CD4-positive, CD25-positive, alpha-beta regulatory T cell (primary cell): ENCODE measurements at regions not wholly inside any gene's neighbourhood (a gene's known extent, or its start where the extent isn't known, plus 50 kb on each side); places are given as distances from the start of the nearest gene placed in this dataset.

Source experiments
- ATAC-seq, 2 donors: fragments of 150-1000 bp; cut with Tn5 transposase; one replicate each; pipeline ENCODE4 v1.10.0; 2021; ENCODE audit warnings: low read depth in 2 of 2, moderate number of reproducible peaks in 2 of 2, moderate library complexity in 1 of 2
- DNase-seq, 3 donors: peaks; one replicate each; pipeline versions ENCODE4 v3.0.0 to v3.0.0-alpha.2; 2012 to 2022; ENCODE audit warnings: mixed read lengths in 1 of 3
- H3K27ac ChIP-seq: one replicate; pipeline ENCODE4 v1.7.0; 2013; ENCODE audit warnings: mild to moderate bottlenecking, low read length; ENCODE audit not compliant: insufficient read depth, poor library complexity, severe bottlenecking
- H3K27me3 ChIP-seq: one replicate; pipeline ENCODE4 v1.7.0; 2013; ENCODE audit warnings: low read length; ENCODE audit not compliant: control insufficient read depth, insufficient read depth
- H3K36me3 ChIP-seq: one replicate; pipeline ENCODE4 v1.7.0; 2013; ENCODE audit warnings: mild to moderate bottlenecking, low read length, moderate library complexity; ENCODE audit not compliant: control insufficient read depth, insufficient read depth
- H3K4me1 ChIP-seq: 2 replicates; pipeline ENCODE4 v1.7.0; 2013; ENCODE audit warnings: mild to moderate bottlenecking, low read length; ENCODE audit not compliant: insufficient read depth, control insufficient read depth, poor library complexity, severe bottlenecking
- H3K4me3 ChIP-seq: one replicate; pipeline ENCODE4 v1.7.0; 2013; ENCODE audit warnings: low read depth, mild to moderate bottlenecking, low read length, moderate library complexity
- H3K9me3 ChIP-seq, 2 experiments: 1 replicate in 1 of 2; 2 replicates in 1 of 2; pipeline ENCODE4 v1.7.0; 2013; ENCODE audit warnings: low read length in 2 of 2, mild to moderate bottlenecking in 1 of 2, moderate library complexity in 1 of 2; ENCODE audit not compliant: control insufficient read depth in 2 of 2
- H3K27ac Mint-ChIP-seq, 3 donors: one replicate each; pipeline ENCODE4 v1.8.0; 2020 to 2022; ENCODE audit warnings: mild to moderate bottlenecking in 3 of 3, mixed read lengths in 3 of 3, moderate library complexity in 2 of 3
- H3K27me3 Mint-ChIP-seq: one replicate; pipeline ENCODE4 v1.8.0; 2022; ENCODE audit warnings: mild to moderate bottlenecking, mixed read lengths
- H3K36me3 Mint-ChIP-seq: one replicate; pipeline ENCODE4 v1.8.0; 2020; ENCODE audit warnings: mixed read lengths
- H3K4me1 Mint-ChIP-seq, 4 donors: one replicate each; pipeline ENCODE4 v1.8.0; 2020 to 2022; ENCODE audit warnings: mixed read lengths in 4 of 4, mild to moderate bottlenecking in 1 of 4
- H3K4me3 Mint-ChIP-seq, 4 donors: one replicate each; pipeline ENCODE4 v1.8.0; 2020 to 2022; ENCODE audit warnings: mild to moderate bottlenecking in 4 of 4, mixed read lengths in 4 of 4, moderate library complexity in 3 of 4
- H3K9me3 Mint-ChIP-seq, 7 donors: one replicate each; pipeline ENCODE4 v1.8.0; 2020 to 2022; ENCODE audit warnings: mixed read lengths in 7 of 7, mild to moderate bottlenecking in 3 of 7, moderate library complexity in 2 of 7

- ATAC-seq (no peak), DNase-seq (no peak)
- Mint-ChIP-seq H3K36me3 (no peaks in the 10 kb centered on the region), H3K4me3 (no peak overlapping the region), H3K4me1 (no peaks in the 10 kb centered on the region), H3K27me3 (no peaks in the 10 kb centered on the region), H3K9me3 (peaks cover 1 to 13% (median 5%) of the 10 kb centered on the region in 7 donors), H3K27ac (no peak overlapping the region)
- Histone ChIP-seq H3K4me3 (no peak overlapping the region), H3K27me3 (no peaks in the 10 kb centered on the region), H3K36me3 (no peaks in the 10 kb centered on the region), H3K9me3 (no peaks in the 10 kb centered on the region), H3K4me1 (no peaks in the 10 kb centered on the region), H3K27ac (no peak overlapping the region)
Measured at GRCh38 chr13:67664502-67664901, 434.4 kb upstream of the PCDH9 start.

- Histone ChIP-seq H3K9me3 (no peaks in the 10 kb centered on the region), H3K36me3 (no peaks in the 10 kb centered on the region), H3K27me3 (no peaks in the 10 kb centered on the region), H3K27ac (no peak overlapping the region), H3K4me1 (no peaks in the 10 kb centered on the region), H3K4me3 (no peak overlapping the region)
- Mint-ChIP-seq H3K9me3 (peaks cover 0 to 12% (median 8%) of the 10 kb centered on the region in 7 donors), H3K27ac (no peak overlapping the region), H3K4me1 (no peaks in the 10 kb centered on the region), H3K4me3 (no peak overlapping the region), H3K36me3 (no peaks in the 10 kb centered on the region), H3K27me3 (no peaks in the 10 kb centered on the region)
- DNase-seq (no peak), ATAC-seq (no peak)
Measured at GRCh38 chr13:67662997-67663396, 432.9 kb upstream of the PCDH9 start.

- Histone ChIP-seq H3K4me3 (no peak overlapping the region), H3K4me1 (no peaks in the 10 kb centered on the region), H3K27ac (no peak overlapping the region), H3K36me3 (no peaks in the 10 kb centered on the region), H3K9me3 (peaks cover 0 to 5% of the 10 kb centered on the region in 2 experiments), H3K27me3 (no peaks in the 10 kb centered on the region)
- no peaks in the 10 kb centered on the region for H3K4me1 Mint-ChIP-seq
- no peak overlapping the region for H3K27ac Mint-ChIP-seq
- H3K27me3 Mint-ChIP-seq: no peaks in the 10 kb centered on the region
- no peak overlapping the region for H3K4me3 Mint-ChIP-seq
- peaks cover 0 to 27% (median 6%) of the 10 kb centered on the region in 7 donors for H3K9me3 Mint-ChIP-seq
- DNase-seq: no peak
- ATAC-seq: no peak
- H3K36me3 Mint-ChIP-seq: no peaks in the 10 kb centered on the region
Measured at GRCh38 chr13:67652887-67653286, 422.8 kb upstream of the PCDH9 start.

- H3K27me3 Mint-ChIP-seq: no peaks in the 10 kb centered on the region
- no peaks in the 10 kb centered on the region for H3K4me1 Mint-ChIP-seq
- H3K27ac ChIP-seq: no peak overlapping the region
- no peaks in the 10 kb centered on the region for H3K36me3 ChIP-seq
- ATAC-seq: no peak
- peaks cover 0 to 3% of the 10 kb centered on the region in 2 experiments for H3K9me3 ChIP-seq
- H3K4me3 Mint-ChIP-seq: no peak overlapping the region
- peaks cover 0 to 18% (median 4%) of the 10 kb centered on the region in 7 donors for H3K9me3 Mint-ChIP-seq
- DNase-seq: no peak
- no peak overlapping the region for H3K27ac Mint-ChIP-seq
- no peaks in the 10 kb centered on the region for H3K4me1 ChIP-seq
- no peaks in the 10 kb centered on the region for H3K36me3 Mint-ChIP-seq
- no peaks in the 10 kb centered on the region for H3K27me3 ChIP-seq
- no peak overlapping the region for H3K4me3 ChIP-seq
Measured at GRCh38 chr13:67651908-67652465, 421.9 kb upstream of the PCDH9 start.

- no peaks in the 10 kb centered on the region for H3K27me3 Mint-ChIP-seq
- DNase-seq (no peak), ATAC-seq (no peak)
Measured at GRCh38 chr13:67650471-67650870, 420.3 kb upstream of the PCDH9 start.

GRCh38 chr13:67645874-67646467 is 415.8 kb upstream of the PCDH9 start:
- H3K27me3 Mint-ChIP-seq: no peaks in the 10 kb centered on the region
- no peaks in the 10 kb centered on the region for H3K36me3 Mint-ChIP-seq
- DNase-seq: no peak
- no peak overlapping the region for H3K4me3 Mint-ChIP-seq
- Histone ChIP-seq H3K27ac (no peak overlapping the region), H3K4me1 (no peaks in the 10 kb centered on the region), H3K36me3 (no peaks in the 10 kb centered on the region), H3K4me3 (no peak overlapping the region), H3K27me3 (no peaks in the 10 kb centered on the region), H3K9me3 (peaks cover 4 to 7% of the 10 kb centered on the region in 2 experiments)
- ATAC-seq: no peak
- no peaks in the 10 kb centered on the region for H3K4me1 Mint-ChIP-seq
- peaks cover 3 to 41% (median 6%) of the 10 kb centered on the region in 7 donors for H3K9me3 Mint-ChIP-seq
- H3K27ac Mint-ChIP-seq: no peak overlapping the region

More at GRCh38 chr13:67650471-67650870, 420.3 kb upstream of the PCDH9 start:
- peaks cover 6% of the 10 kb centered on the region in 2 experiments for H3K9me3 ChIP-seq
- H3K27ac Mint-ChIP-seq: no peak overlapping the region
- no peaks in the 10 kb centered on the region for H3K4me1 Mint-ChIP-seq
- H3K36me3 Mint-ChIP-seq: no peaks in the 10 kb centered on the region
- no peaks in the 10 kb centered on the region for H3K27me3 ChIP-seq
- H3K27ac ChIP-seq: no peak overlapping the region
- H3K4me1 ChIP-seq: no peaks in the 10 kb centered on the region
- H3K36me3 ChIP-seq: no peaks in the 10 kb centered on the region
- H3K4me3 Mint-ChIP-seq: no peak overlapping the region
- no peak overlapping the region for H3K4me3 ChIP-seq
- peaks cover 0 to 27% (median 8%) of the 10 kb centered on the region in 7 donors for H3K9me3 Mint-ChIP-seq

- no peaks in the 10 kb centered on the region for H3K27me3 ChIP-seq
- ATAC-seq (no peak), DNase-seq (no peak)
- peaks cover 5 to 8% of the 10 kb centered on the region in 2 experiments for H3K9me3 ChIP-seq
- Mint-ChIP-seq H3K36me3 (no peaks in the 10 kb centered on the region), H3K4me1 (no peaks in the 10 kb centered on the region), H3K27me3 (no peaks in the 10 kb centered on the region), H3K9me3 (peaks cover 6 to 51% (median 9%) of the 10 kb centered on the region in 7 donors), H3K27ac (no peak overlapping the region), H3K4me3 (no peak overlapping the region)
- no peak overlapping the region for H3K4me3 ChIP-seq
- H3K4me1 ChIP-seq: no peaks in the 10 kb centered on the region
- no peak overlapping the region for H3K27ac ChIP-seq
- no peaks in the 10 kb centered on the region for H3K36me3 ChIP-seq
Measured at GRCh38 chr13:67643516-67644055, 413.4 kb upstream of the PCDH9 start.

- H3K36me3 Mint-ChIP-seq: no peaks in the 10 kb centered on the region
- no peak for ATAC-seq
- no peak overlapping the region for H3K27ac Mint-ChIP-seq
- Histone ChIP-seq H3K4me1 (no peaks in the 10 kb centered on the region), H3K27me3 (no peaks in the 10 kb centered on the region), H3K4me3 (no peak overlapping the region), H3K9me3 (peaks cover 5 to 14% of the 10 kb centered on the region in 2 experiments), H3K36me3 (no peaks in the 10 kb centered on the region), H3K27ac (no peak overlapping the region)
- no peak overlapping the region for H3K4me3 Mint-ChIP-seq
- no peaks in the 10 kb centered on the region for H3K4me1 Mint-ChIP-seq
- no peak for DNase-seq
- peaks cover 6 to 49% (median 9%) of the 10 kb centered on the region in 7 donors for H3K9me3 Mint-ChIP-seq
- H3K27me3 Mint-ChIP-seq: no peaks in the 10 kb centered on the region
Measured at GRCh38 chr13:67642657-67643056, 412.5 kb upstream of the PCDH9 start.
